Spinal cord (tissue), 9 donors: ENCODE measurements at regions not wholly inside any gene's neighbourhood (a gene's known extent, or its start where the extent isn't known, plus 50 kb on each side); places are given as distances from the start of the nearest gene placed in this dataset.
"Not testable (repeated sequence)": the region's sequence is repeated elsewhere in the genome, so short reads cannot be mapped to it uniquely, and the experiment has no call there.

ENCODE experiments used
- DNase-seq, 6 donors: peaks; one replicate each; pipeline versions ENCODE4 v3.0.0 to v3.0.0-alpha.2; 2013 to 2015; ENCODE audit warnings: low spot score in 6 of 6, low read depth in 4 of 6
- H3K27ac ChIP-seq: one replicate; pipeline ENCODE4 v1.5.1; 2013; ENCODE audit warnings: low read depth, low read length, control low read depth
- H3K27me3 ChIP-seq: one replicate; pipeline ENCODE4 v1.6.1; 2013; ENCODE audit warnings: low read length; ENCODE audit not compliant: control insufficient read depth, insufficient read depth
- H3K36me3 ChIP-seq: one replicate; pipeline ENCODE4 v1.6.1; 2013; ENCODE audit warnings: low read length; ENCODE audit not compliant: control insufficient read depth, insufficient read depth
- H3K4me1 ChIP-seq: one replicate; pipeline ENCODE4 v1.6.1; 2013; ENCODE audit warnings: low read length; ENCODE audit not compliant: control insufficient read depth, insufficient read depth
- H3K4me3 ChIP-seq: one replicate; pipeline ENCODE4 v1.5.1; 2013; ENCODE audit warnings: low read depth, low read length, control low read depth
- H3K9me3 ChIP-seq: one replicate; pipeline ENCODE4 v1.6.1; 2013; ENCODE audit warnings: low read length; ENCODE audit not compliant: control insufficient read depth, insufficient read depth
- WGBS: methylation state at CpG from one replicate; pipeline ENCODE4 v1.1.5; 2013; ENCODE audit warnings: missing lambda C conversion rate; ENCODE audit not compliant: insufficient coverage; 5-methylcytosine and 5-hydroxymethylcytosine counted together
- donor health status: healthy.

DNA sequence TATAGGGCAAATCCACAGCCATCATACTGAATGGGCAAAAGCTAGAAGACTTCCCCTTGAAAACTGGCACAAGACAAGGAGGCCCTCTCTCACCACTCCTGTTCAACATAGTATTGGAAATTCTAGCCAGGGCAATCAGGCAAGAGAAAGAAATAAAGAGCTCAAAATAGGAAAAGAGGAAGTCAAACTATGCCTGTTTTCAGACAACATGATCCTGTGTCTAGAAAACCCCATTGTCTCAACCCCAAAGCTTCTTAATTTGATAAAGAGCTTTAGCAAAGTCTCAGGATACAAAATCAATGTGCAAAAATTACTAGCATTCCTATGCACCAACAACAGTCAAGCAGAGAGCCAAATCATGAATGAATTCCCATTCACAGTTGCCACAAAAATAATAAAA is 160.3 kb downstream of the CXXC4 start:
- Histone ChIP-seq H3K4me3 (no peak overlapping the region), H3K9me3 (peaks cover 1% of the 10 kb centered on the region), H3K36me3 (no peaks in the 10 kb centered on the region), H3K4me1 (no peaks in the 10 kb centered on the region), H3K27ac (no peak overlapping the region), H3K27me3 (no peaks in the 10 kb centered on the region)
- no peak for DNase-seq

DNA sequence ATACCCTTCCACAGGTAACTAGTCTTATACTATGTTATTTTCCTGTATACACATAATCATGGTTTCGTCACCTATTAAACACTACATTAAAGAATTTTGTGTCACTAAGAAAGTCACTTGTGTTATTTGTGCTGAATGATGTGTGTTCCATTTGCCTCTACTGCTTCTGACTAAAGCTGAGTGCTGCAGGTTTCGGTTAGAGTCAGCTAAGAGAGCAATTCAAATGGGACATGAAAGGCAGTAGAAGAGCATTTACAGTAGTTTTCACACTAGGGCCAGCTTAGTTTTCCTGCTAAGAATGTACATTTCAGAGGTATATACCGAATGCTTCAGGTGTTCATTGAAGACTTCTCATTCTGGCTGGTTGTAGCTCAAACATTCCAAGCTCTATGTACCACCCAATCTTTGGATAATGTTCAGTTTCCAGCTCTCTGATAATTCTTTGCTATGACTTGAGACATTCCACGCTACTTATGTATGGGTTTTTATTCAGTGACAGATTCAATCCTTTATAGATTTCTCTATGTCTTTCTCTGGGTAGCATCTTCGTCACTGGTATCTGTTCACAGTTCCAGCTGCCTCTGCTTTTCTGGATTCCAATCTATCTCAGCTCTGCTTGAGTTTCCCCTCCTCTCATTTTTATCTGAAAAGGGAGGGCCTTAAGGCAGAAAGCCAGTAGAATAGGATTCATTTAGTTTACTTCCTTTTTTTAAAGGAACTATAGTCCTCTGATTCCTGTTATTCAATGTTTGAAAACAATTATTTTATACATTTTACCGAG is 164.4 kb downstream of the CXXC4 start:
- WGBS: 83% methylated on average over 1 of the region's 6 CpGs
- no peak for DNase-seq

DNA sequence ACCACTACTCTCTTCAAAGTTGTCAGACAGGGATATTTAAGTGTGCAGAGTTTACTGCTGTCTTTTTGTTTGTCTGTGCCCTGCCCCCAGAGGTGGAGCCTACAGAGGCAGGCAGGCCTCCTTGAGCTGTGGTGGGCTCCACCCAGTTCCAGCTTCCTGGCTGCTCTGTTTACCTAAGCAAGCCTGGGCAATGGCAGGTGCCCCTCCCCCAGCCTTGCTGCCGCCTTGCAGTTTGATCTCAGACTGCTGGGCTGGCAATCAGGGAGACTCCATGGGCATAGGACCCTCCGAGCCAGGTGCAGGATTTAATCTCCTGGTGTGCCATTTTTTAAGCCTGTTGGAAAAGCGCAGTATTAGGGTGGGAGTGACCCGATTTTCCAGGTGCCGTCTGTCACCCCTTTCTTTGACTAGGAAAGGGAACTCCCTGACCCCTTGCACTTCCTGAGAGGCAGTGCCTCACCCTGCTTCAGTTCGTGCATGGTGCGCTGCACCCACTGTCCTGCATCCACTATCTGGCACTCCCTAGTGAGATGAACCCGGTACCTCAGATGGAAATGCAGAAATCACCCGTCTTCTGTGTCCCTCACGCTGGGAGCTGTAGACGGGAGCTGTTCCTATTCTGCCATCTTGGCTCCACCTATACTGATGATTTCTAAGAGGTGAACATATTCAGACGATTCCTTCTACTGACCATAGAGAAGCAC is 167.6 kb downstream of the CXXC4 start:
- 100% methylated on average over 5 of the region's 12 CpGs for WGBS
- not testable (repeated sequence) for H3K4me1 ChIP-seq, H3K27me3 ChIP-seq, H3K9me3 ChIP-seq, H3K36me3 ChIP-seq, H3K27ac ChIP-seq, DNase-seq, H3K4me3 ChIP-seq

More for the DNA sequence above, 164.4 kb downstream of the CXXC4 start:
- Histone ChIP-seq H3K9me3 (no peaks in the 10 kb centered on the region), H3K27ac (no peak overlapping the region), H3K4me3 (no peak overlapping the region), H3K27me3 (no peaks in the 10 kb centered on the region), H3K4me1 (no peaks in the 10 kb centered on the region), H3K36me3 (no peaks in the 10 kb centered on the region)

DNA sequence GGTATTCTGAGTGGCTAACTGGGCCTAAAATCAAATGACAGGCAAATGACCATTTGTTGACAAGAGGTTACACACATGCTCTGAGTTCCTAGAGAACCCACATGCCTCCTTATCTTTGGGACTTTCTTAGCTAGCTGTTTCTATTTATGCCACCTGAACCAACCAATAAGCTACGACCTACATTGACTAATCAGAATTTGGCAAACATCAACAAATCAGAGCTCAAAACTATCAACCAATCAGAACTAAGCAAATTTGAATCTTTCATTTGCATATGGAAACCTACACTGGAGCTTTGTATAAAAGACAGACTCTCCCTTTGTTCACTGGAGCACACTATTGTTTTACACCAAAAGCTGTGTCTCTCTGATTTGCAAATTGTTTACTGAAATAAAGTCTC is 192.0 kb downstream of the CXXC4 start:
- no peaks in the 10 kb centered on the region for H3K27me3 ChIP-seq
- WGBS: 50% methylated on average over 1 of the region's 1 CpG
- no peak overlapping the region for H3K4me3 ChIP-seq
- H3K27ac ChIP-seq: no peak overlapping the region
- H3K9me3 ChIP-seq: no peaks in the 10 kb centered on the region
- H3K36me3 ChIP-seq: no peaks in the 10 kb centered on the region
- no peak for DNase-seq
- H3K4me1 ChIP-seq: no peaks in the 10 kb centered on the region

DNA sequence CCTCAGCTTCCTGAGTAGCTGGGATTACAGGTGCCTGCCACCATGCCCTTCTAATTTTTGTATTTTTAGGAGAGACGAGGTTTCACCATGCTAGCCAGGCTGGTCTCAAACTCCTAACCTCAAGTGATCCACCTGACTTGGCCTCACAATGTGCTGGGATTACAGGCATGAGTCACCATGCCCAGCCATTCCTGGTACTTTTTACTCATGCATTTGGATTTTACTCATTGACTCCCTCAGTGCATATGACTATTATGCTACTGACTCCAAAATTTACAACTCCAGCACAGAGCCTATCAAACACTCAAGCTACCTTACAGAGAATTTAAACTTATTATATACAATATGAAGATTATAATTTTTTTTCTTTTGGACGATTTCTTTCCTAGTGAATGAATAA is 199.9 kb downstream of the CXXC4 start:
- Histone ChIP-seq H3K36me3 (no peaks in the 10 kb centered on the region), H3K27me3 (no peaks in the 10 kb centered on the region), H3K27ac (no peak overlapping the region), H3K9me3 (peaks cover 2% of the 10 kb centered on the region), H3K4me3 (no peak overlapping the region), H3K4me1 (no peaks in the 10 kb centered on the region)
- WGBS: 100% methylated on average over 1 of the region's 2 CpGs
- no peak for DNase-seq

DNA sequence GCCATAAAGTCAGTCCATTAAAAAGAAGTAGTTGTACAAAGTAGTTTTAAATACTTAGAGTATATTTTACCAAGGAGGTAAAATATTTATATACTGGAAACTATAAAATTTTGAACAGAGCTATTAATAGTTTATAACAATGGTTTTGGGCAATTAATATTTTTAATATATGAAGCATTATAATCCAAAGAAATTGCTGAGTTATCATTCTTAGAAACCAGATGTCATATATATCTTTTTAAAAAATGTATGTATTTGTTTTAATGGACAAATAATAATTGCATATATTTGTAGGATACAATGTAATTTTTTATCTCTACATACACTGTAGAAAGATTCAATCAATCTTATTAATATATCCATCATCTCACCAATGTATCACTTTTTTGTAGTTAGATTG is 207.8 kb downstream of the CXXC4 start:
- Histone ChIP-seq H3K4me3 (no peak overlapping the region), H3K9me3 (peaks cover 2% of the 10 kb centered on the region), H3K4me1 (no peaks in the 10 kb centered on the region), H3K27ac (no peak overlapping the region), H3K36me3 (no peaks in the 10 kb centered on the region), H3K27me3 (no peaks in the 10 kb centered on the region)
- DNase-seq: no peak

DNA sequence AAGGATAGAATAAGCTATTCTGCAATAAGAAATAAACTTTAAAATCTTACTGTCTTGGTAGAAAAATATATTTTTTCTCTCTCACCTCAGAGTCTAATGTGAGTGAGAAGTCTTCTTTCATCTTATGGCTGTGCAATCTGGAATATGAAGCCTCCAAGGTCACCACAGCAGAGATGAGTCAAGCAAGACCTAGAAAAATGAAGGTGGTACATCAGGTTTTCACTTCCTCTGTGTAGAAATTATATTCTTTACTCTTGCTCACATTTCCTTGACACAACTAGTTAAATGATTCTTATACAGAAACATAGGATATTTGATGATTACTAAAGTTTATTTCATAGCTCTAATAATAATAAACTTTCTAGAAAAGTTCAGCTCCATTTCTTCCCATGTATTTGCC is 211.4 kb downstream of the CXXC4 start:
- Histone ChIP-seq H3K4me3 (no peak overlapping the region), H3K27me3 (no peaks in the 10 kb centered on the region), H3K4me1 (no peaks in the 10 kb centered on the region), H3K27ac (no peak overlapping the region), H3K36me3 (no peaks in the 10 kb centered on the region), H3K9me3 (no peaks in the 10 kb centered on the region)
- no peak for DNase-seq

DNA sequence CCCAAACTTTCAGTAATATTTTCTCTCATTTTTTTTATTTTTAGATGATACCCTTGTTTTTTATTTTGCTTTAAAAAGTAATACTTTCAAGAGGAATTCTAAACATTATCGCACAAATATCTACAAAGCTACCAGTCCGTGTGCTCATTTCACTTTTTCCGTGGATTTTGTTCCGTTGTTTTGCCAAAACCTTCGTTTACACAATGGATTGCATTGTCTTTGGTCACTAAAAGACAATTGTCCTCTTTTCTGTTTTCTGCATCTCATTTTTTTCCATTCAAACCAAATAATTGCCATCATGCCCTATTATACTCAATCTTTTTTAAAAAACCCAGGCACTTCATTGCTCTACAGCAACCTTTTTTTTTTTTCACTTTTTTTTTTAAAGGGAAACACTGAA is 214.9 kb downstream of the CXXC4 start:
- no peaks in the 10 kb centered on the region for H3K36me3 ChIP-seq
- H3K27ac ChIP-seq: no peak overlapping the region
- WGBS: 67% methylated on average over 5 of the region's 5 CpGs
- H3K4me1 ChIP-seq: no peaks in the 10 kb centered on the region
- no peak for DNase-seq
- H3K27me3 ChIP-seq: no peaks in the 10 kb centered on the region
- no peaks in the 10 kb centered on the region for H3K9me3 ChIP-seq
- H3K4me3 ChIP-seq: no peak overlapping the region

DNA sequence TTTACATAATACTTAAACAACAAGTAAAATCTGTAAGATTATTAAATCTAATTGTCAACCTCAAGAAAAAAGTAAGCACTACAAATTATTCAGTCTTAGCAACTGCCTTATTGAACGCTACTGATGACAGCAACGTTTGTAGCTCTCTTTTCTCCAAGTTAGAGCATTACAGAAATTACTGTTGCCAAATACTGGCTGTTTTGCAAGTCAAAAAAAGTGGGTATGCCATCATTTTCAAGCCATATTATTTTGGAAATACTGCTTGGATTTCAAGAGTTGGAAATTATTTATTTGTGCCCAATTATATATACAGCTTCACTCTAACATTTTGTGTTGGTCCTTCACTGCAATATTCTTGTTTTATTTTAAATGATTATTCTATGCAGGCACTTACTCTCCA is 221.7 kb downstream of the CXXC4 start:
- DNase-seq: peak in 1 of 6 donors; percentile 39
- H3K27me3 ChIP-seq: no peaks in the 10 kb centered on the region
- H3K27ac ChIP-seq: no peak overlapping the region
- no peaks in the 10 kb centered on the region for H3K36me3 ChIP-seq
- WGBS: no CpG with 5 or more reads among the region's 2 CpGs
- H3K4me1 ChIP-seq: no peaks in the 10 kb centered on the region
- no peaks in the 10 kb centered on the region for H3K9me3 ChIP-seq
- H3K4me3 ChIP-seq: no peak overlapping the region

DNA sequence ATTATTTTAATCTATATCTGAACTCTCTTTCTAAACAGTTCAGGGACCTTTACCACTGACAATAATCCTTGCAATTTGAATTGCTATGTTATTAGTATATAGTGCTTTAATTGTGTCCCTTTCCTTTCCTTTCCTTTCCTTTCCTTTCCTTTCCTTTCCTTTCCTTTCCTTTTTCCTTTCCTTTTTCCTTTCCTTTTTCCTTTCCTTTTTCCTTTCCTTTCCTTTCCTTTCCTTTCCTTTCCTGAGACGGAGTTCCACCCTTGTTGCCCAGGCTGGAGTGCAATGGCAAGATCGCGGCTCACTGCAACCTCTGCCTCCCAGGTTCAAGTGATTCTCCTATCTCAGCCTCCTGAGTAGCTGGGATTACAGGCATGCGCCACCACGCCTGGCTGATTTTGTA is 225.1 kb downstream of the CXXC4 start:
- H3K27me3 ChIP-seq, H3K4me3 ChIP-seq, H3K27ac ChIP-seq, H3K4me1 ChIP-seq, H3K36me3 ChIP-seq, DNase-seq, H3K9me3 ChIP-seq: not testable (repeated sequence)
- 98% methylated on average over 5 of the region's 5 CpGs for WGBS
